ENCODE measurements at regions not wholly inside any gene's neighbourhood (a gene's known extent, or its start where the extent isn't known, plus 50 kb on each side); places are given as distances from the start of the nearest gene placed in this dataset.
"Not testable (repeated sequence)": the region's sequence is repeated elsewhere in the genome, so short reads cannot be mapped to it uniquely, and the experiment has no call there.

GRCh38 chr6:94862112-94862511, 715.2 kb upstream of the MANEA start (continued):
- no peak for TF ChIP-seq CTCF (IDR thresholded peaks at IDR 0.05)
- no peak for TF ChIP-seq TFCP2L1 (CRISPR knock-in tag; IDR thresholded peaks at IDR 0.05)
- TF ChIP-seq MYC (IDR thresholded peaks at IDR 0.05; ENCODE audit: borderline replicate concordance, low read length), result no peak
- TF ChIP-seq BHLHE40 (IDR thresholded peaks at IDR 0.05; ENCODE audit: low read depth, low read length), result no peak

DNA sequence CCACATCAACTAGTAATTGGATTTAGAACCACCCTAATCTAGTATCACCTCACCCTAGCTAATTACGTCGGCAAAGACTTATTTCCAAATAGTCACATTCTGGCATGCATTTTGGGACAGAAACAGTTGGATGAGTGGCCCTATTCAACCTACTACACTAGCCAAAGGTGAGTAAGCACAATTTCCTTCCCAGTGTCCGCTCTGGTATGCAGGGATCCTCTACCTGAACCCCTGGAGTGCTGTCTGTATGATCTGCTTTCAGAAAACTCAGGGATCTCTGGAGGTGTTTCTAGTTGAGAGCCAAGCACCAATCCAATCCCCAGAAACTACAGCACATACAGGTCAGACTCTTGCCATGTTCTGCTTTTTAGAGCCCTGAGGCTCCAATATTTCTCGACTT, 717.4 kb upstream of the MANEA start:
- WGBS (ENCODE audit: missing lambda C conversion rate), result 38% methylated on average over 4 of the region's 4 CpGs

GRCh38 chr6:94856999-94857398, 720.3 kb upstream of the MANEA start:
- DNase-seq (ENCODE audit: low read depth in 1 of 2, low spot score in 1 of 2); H3K27ac ChIP-seq; ATAC-seq; FAIRE-seq; H3K9me3 ChIP-seq; H3K4me1 ChIP-seq; H3K4me3 ChIP-seq; POLR2A ChIA-PET; CTCF ChIA-PET; H3K4me2 ChIP-seq: not testable (repeated sequence)
- 43% methylated on average over 3 of the region's 3 CpGs for whole genome bisulfite sequencing (ENCODE audit: missing lambda C conversion rate)

More for the DNA sequence above, 717.4 kb upstream of the MANEA start:
- no peaks in the 10 kb centered on the region for H3K9me3 ChIP-seq
- H3K4me3 ChIP-seq, result no peak overlapping the region
- H3K4me1 ChIP-seq, result no peaks in the 10 kb centered on the region
- no peak for FAIRE-seq
- ATAC-seq, result no peak
- no peak for DNase-seq (ENCODE audit: low read depth in 1 of 2, low spot score in 1 of 2)
- H3K4me2 ChIP-seq, result no peak overlapping the region
- ChIA-PET CTCF (no interaction called here), POLR2A (no interaction called here)
- no peak overlapping the region for H3K27ac ChIP-seq
- TF ChIP-seq GATA3 (IDR thresholded peaks at IDR 0.05; ENCODE audit: borderline replicate concordance) (no peak), SREBF2 (IDR thresholded peaks at IDR 0.05) (no peak), CHD2 (IDR thresholded peaks at IDR 0.05; ENCODE audit: low read length, partially characterized antibody) (no peak), HOXB5 (CRISPR knock-in tag; IDR thresholded peaks at IDR 0.05) (no peak), MYC (IDR thresholded peaks at IDR 0.05; ENCODE audit: borderline replicate concordance, low read length) (no peak), EP300 (IDR thresholded peaks at IDR 0.05) (no peak), RNF2 (IDR thresholded peaks at IDR 0.05; ENCODE audit: borderline replicate concordance, low read depth) (no peak), USF2 (IDR thresholded peaks at IDR 0.05) (no peak), FOSL2 (IDR thresholded peaks at IDR 0.05) (no peak), FOSL2 (CRISPR knock-in tag; IDR thresholded peaks at IDR 0.05) (no peak), JUN (IDR thresholded peaks at IDR 0.05) (no peak), ELK1 (IDR thresholded peaks at IDR 0.05; ENCODE audit: low read depth, low read length) (no peak)
- TF ChIP-seq, protein P1, sequence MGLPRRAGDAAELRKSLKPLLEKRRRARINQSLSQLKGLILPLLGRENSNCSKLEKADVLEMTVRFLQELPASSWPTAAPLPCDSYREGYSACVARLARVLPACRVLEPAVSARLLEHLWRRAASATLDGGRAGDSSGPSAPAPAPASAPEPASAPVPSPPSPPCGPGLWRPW (IDR thresholded peaks at IDR 0.05), result no peak

DNA sequence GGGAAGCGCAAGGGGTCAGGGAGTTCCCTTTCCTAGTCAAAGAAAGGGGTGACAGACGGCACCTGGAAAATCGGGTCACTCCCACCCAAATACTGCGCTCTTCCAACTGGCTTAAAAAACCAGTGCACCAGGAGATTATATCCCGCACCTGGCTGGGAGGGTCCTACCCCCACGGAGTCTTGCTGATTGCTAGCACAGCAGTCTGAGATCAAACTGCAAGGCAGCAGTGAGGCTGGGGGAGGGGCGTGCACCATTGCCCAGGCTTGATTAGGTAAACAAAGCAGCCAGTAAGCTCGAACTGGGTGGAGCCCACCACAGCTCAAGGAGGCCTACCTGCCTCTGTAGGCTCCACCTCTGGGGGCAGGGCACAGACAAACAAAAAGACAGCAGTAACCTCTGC, 726.0 kb upstream of the MANEA start:
- H3K27ac ChIP-seq; ATAC-seq; H3K4me2 ChIP-seq; FAIRE-seq; H3K4me1 ChIP-seq; H3K4me3 ChIP-seq; DNase-seq (ENCODE audit: low read depth in 1 of 2, low spot score in 1 of 2); CTCF ChIA-PET; POLR2A ChIA-PET; H3K9me3 ChIP-seq: not testable (repeated sequence)
- 21% methylated on average over 3 of the region's 8 CpGs for WGBS (ENCODE audit: missing lambda C conversion rate)

Measured in A549 (cell line).